ENCODE measurements at regions not wholly inside any gene's neighbourhood (a gene's known extent, or its start where the extent isn't known, plus 50 kb on each side); places are given as distances from the start of the nearest gene placed in this dataset.

GRCh38 chr2:226023383-226023782 lies 623.9 kb downstream of the NYAP2 start (continued):
- TF ChIP-seq ZFP82 (CRISPR knock-in tag; IDR thresholded peaks at IDR 0.05; ENCODE audit: borderline replicate concordance), result no peak
- no peak for TF ChIP-seq NAIF1 (CRISPR knock-in tag; IDR thresholded peaks at IDR 0.05; ENCODE audit: borderline replicate concordance)
- TF ChIP-seq ZNF431 (CRISPR knock-in tag; IDR thresholded peaks at IDR 0.05; ENCODE audit: borderline replicate concordance, low read depth), result no peak
- TF ChIP-seq ZHX2 (IDR thresholded peaks at IDR 0.05; ENCODE audit: low read depth), result no peak
- TF ChIP-seq ZHX2 (CRISPR knock-in tag; IDR thresholded peaks at IDR 0.05; ENCODE audit: borderline replicate concordance), result no peak
- TF ChIP-seq NCOA1 (CRISPR knock-in tag; IDR thresholded peaks at IDR 0.05), result no peak
- no peak for TF ChIP-seq TRIM24 (CRISPR knock-in tag; IDR thresholded peaks at IDR 0.05)
- no peak for TF ChIP-seq GLI4 (CRISPR knock-in tag; IDR thresholded peaks at IDR 0.05; ENCODE audit: borderline replicate concordance)
- no peak for TF ChIP-seq ZNF567 (CRISPR knock-in tag; IDR thresholded peaks at IDR 0.05; ENCODE audit: borderline replicate concordance)
- TF ChIP-seq HMGXB3 (CRISPR knock-in tag; IDR thresholded peaks at IDR 0.05; ENCODE audit: borderline replicate concordance), result no peak
- no peak for TF ChIP-seq ZNF280D (CRISPR knock-in tag; IDR thresholded peaks at IDR 0.05)
- TF ChIP-seq ZNF792 (CRISPR knock-in tag; IDR thresholded peaks at IDR 0.05), result peak; percentile 33; the same call in 1 of the 2 replicates
- TF ChIP-seq USF2 (IDR thresholded peaks at IDR 0.05; ENCODE audit: low read depth, low read length), result no peak
- no peak for TF ChIP-seq USF2 (CRISPR knock-in tag; IDR thresholded peaks at IDR 0.05; ENCODE audit: borderline replicate concordance)
